Panc1 (cell line): ENCODE measurements at regions not wholly inside any gene's neighbourhood (a gene's known extent, or its start where the extent isn't known, plus 50 kb on each side); places are given as distances from the start of the nearest gene placed in this dataset.

Experiments
- ATAC-seq: fragments of 200-7000 bp; cut with Tn5 transposase; 2 replicates; pipeline ENCODE4 v1.9.1; 2020; ENCODE audit warnings: mild to moderate bottlenecking, moderate library complexity
- BruUV-seq: library from RNA; stranded (reverse); fragments of 400-500 nt; replicated peaks from 2 replicates; lab custom pipeline; 2021; lab: Mats Ljungman, UMichigan
- CTCF ChIA-PET: fragments of 300-600 bp; sonication (Branson Sonifier 250); formaldehyde crosslinking; loops from one replicate; lab custom pipeline; 2022; ENCODE audit warnings: antibody characterized with exemption; lab: Charles Lee
- POLR2A ChIA-PET: fragments of 300-600 bp; sonication (Branson Sonifier 250); formaldehyde crosslinking; loops from one replicate; lab custom pipeline; 2022; ENCODE audit warnings: antibody characterized with exemption; lab: Charles Lee
- DNase-seq: peaks from one replicate; pipeline ENCODE4 v3.0.0-alpha.2; 2010; ENCODE audit warnings: low read depth, low spot score
- H3K27ac ChIP-seq: 2 replicates; pipeline ENCODE4 v1.5.1; 2011; ENCODE audit warnings: mild to moderate bottlenecking, low read length, inconsistent platforms
- H3K27me3 ChIP-seq: fragments of 200-500 bp; sonication (Bioruptor generic); 2 replicates; pipeline ENCODE4 v1.6.0; 2014; ENCODE audit warnings: low read length, inconsistent platforms; ENCODE audit not compliant: control insufficient read depth, insufficient read depth
- H3K36me3 ChIP-seq: fragments of 200-500 bp; sonication (Bioruptor generic); 2 replicates; pipeline ENCODE4 v1.5.1; 2014; ENCODE audit warnings: inconsistent platforms, mild to moderate bottlenecking, low read length, moderate library complexity; ENCODE audit not compliant: control insufficient read depth, insufficient read depth
- H3K4me1 ChIP-seq: 2 replicates; pipeline ENCODE4 v1.5.1; 2011; ENCODE audit warnings: inconsistent platforms, mild to moderate bottlenecking, low read length, moderate library complexity; ENCODE audit not compliant: control insufficient read depth, insufficient read depth
- H3K4me3 ChIP-seq, 2 experiments: 2 replicates each; pipeline ENCODE4 v1.5.1; 2011 to 2012; ENCODE audit warnings: low read depth in 2 of 2, low read length in 2 of 2, mild to moderate bottlenecking in 2 of 2, inconsistent platforms in 1 of 2, moderate library complexity in 1 of 2
- H3K9me3 ChIP-seq: fragments of 200-500 bp; sonication (Bioruptor generic); 2 replicates; pipeline ENCODE4 v1.5.1; 2014; ENCODE audit warnings: low read depth, mild to moderate bottlenecking, inconsistent platforms, low read length, moderate library complexity; ENCODE audit not compliant: control insufficient read depth, insufficient read depth
- POLR2AphosphoS5 ChIP-seq: IDR thresholded peaks from 2 replicates; pipeline ENCODE4 v1.6.1; 2012; ENCODE audit warnings: mild to moderate bottlenecking, low read depth, low read length, moderate library complexity
- SIN3A ChIP-seq: IDR thresholded peaks from 2 replicates; pipeline ENCODE4 v1.6.1; 2012; ENCODE audit warnings: low read depth, mild to moderate bottlenecking, low read length, moderate library complexity, borderline replicate concordance; ENCODE audit not compliant: insufficient read depth
- TCF7L2 ChIP-seq: IDR thresholded peaks from 2 replicates; pipeline ENCODE4 v1.6.1; 2011; ENCODE audit warnings: mild to moderate bottlenecking, low read depth, low read length, inconsistent platforms
- in situ Hi-C: cut with HindIII; loops from 2 replicates; pipeline ENCODE4 v1.10.0; 2016; ENCODE audit warnings: low sequenced_read_pairs, low pct_unique_long_range_greater_than_20kb
- intact Hi-C: fragments of 100-400 bp; cut with micrococcal nuclease; formaldehyde crosslinking; loops from one replicate; pipeline ENCODE4 v1.10.0; 2022; ENCODE audit not compliant: unreplicated experiment
- TF ChIP-seq, protein P1 (sequence below), 2 experiments: IDR thresholded peaks; 2 replicates each; pipeline ENCODE4 v1.6.1; 2011 to 2012; ENCODE audit warnings: low read depth in 2 of 2, control low read depth in 1 of 2, low read length in 1 of 2, mild to moderate bottlenecking in 1 of 2, moderate library complexity in 1 of 2; ENCODE audit not compliant: insufficient read depth in 1 of 2
- TF ChIP-seq, protein P2 (sequence below): fragments of 450-650 bp; IDR thresholded peaks from 2 replicates; pipeline ENCODE4 v1.5.1; 2017; ENCODE audit warnings: mild to moderate bottlenecking

DNA sequence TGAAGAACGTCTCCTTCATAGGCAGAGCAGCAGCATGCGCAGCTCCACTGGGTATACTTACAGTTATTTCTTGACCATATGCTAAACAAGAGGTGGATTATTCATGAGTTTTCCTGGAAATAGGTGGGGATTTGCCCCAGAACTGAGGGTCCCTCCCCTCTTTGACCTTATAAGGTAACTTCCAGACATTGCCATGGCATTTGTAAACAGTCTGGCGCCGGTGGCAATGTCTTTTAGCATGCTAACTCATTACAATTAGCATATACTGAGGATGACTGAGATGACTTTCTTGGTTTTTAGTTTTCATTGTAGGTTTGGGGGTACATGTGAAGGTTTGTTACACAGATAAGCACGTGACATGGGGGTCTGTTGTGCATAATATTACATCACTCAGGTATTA is 97.3 kb downstream of the MTNR1A start:
- Histone ChIP-seq H3K9me3 (no peaks in the 10 kb centered on the region), H3K27ac (no peak overlapping the region), H3K4me3 (no peak overlapping the region), H3K36me3 (no peaks in the 10 kb centered on the region), H3K4me1 (no peaks in the 10 kb centered on the region), H3K27me3 (0 out of 2 replicates have a peak, but pooled peaks cover 2% of the 10 kb centered on the region)
- DNase-seq (no peak), ATAC-seq (no peak)
- TF ChIP-seq, protein P1, sequence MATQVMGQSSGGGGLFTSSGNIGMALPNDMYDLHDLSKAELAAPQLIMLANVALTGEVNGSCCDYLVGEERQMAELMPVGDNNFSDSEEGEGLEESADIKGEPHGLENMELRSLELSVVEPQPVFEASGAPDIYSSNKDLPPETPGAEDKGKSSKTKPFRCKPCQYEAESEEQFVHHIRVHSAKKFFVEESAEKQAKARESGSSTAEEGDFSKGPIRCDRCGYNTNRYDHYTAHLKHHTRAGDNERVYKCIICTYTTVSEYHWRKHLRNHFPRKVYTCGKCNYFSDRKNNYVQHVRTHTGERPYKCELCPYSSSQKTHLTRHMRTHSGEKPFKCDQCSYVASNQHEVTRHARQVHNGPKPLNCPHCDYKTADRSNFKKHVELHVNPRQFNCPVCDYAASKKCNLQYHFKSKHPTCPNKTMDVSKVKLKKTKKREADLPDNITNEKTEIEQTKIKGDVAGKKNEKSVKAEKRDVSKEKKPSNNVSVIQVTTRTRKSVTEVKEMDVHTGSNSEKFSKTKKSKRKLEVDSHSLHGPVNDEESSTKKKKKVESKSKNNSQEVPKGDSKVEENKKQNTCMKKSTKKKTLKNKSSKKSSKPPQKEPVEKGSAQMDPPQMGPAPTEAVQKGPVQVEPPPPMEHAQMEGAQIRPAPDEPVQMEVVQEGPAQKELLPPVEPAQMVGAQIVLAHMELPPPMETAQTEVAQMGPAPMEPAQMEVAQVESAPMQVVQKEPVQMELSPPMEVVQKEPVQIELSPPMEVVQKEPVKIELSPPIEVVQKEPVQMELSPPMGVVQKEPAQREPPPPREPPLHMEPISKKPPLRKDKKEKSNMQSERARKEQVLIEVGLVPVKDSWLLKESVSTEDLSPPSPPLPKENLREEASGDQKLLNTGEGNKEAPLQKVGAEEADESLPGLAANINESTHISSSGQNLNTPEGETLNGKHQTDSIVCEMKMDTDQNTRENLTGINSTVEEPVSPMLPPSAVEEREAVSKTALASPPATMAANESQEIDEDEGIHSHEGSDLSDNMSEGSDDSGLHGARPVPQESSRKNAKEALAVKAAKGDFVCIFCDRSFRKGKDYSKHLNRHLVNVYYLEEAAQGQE (IDR thresholded peaks at IDR 0.05; ENCODE audit: insufficient read depth in 1 of 2, low read depth in 2 of 2, low read length in 1 of 2) = no peak
- TF ChIP-seq TCF7L2 (no peak), SIN3A (no peak), POLR2AphosphoS5 (no peak)
- TF ChIP-seq, protein P2, sequence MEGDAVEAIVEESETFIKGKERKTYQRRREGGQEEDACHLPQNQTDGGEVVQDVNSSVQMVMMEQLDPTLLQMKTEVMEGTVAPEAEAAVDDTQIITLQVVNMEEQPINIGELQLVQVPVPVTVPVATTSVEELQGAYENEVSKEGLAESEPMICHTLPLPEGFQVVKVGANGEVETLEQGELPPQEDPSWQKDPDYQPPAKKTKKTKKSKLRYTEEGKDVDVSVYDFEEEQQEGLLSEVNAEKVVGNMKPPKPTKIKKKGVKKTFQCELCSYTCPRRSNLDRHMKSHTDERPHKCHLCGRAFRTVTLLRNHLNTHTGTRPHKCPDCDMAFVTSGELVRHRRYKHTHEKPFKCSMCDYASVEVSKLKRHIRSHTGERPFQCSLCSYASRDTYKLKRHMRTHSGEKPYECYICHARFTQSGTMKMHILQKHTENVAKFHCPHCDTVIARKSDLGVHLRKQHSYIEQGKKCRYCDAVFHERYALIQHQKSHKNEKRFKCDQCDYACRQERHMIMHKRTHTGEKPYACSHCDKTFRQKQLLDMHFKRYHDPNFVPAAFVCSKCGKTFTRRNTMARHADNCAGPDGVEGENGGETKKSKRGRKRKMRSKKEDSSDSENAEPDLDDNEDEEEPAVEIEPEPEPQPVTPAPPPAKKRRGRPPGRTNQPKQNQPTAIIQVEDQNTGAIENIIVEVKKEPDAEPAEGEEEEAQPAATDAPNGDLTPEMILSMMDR = no peak
- intact Hi-C loops = no loop called here
- BruUV-seq = no TSS peak
- POLR2A ChIA-PET = no interaction called here
- CTCF ChIA-PET = no interaction called here
- in situ Hi-C loops = no loop called here

DNA sequence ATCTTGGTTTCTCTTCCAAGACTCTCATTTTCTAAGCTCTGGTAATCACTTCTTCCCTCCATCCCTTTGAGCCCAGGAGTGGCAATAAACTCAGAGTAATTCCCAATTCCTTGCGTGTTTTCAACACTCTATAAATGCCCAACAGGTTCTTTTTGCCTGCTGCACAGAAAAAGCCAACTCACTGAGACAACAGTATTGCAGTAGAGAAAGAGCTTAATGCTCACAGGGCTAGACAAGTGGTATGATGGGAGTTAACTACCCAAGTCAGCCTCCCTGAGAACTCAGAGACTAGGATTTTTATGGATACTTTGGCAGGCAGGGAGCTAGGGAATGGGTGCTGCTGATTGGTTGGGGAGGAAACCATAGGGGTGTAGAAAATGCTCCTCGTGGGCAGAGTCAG is 103.4 kb downstream of the MTNR1A start:
- no peak for TF ChIP-seq TCF7L2
- no peak for TF ChIP-seq SIN3A
- TF ChIP-seq, protein P2 = no peak
- TF ChIP-seq, protein P1 (IDR thresholded peaks at IDR 0.05; ENCODE audit: insufficient read depth in 1 of 2, low read depth in 2 of 2, low read length in 1 of 2) = no peak
- TF ChIP-seq POLR2AphosphoS5 = no peak
- Histone ChIP-seq H3K36me3 (no peaks in the 10 kb centered on the region), H3K9me3 (peaks cover 5% of the 10 kb centered on the region; the same call in 1 of the 2 replicates), H3K27me3 (no peaks in the 10 kb centered on the region), H3K4me3 (no peak overlapping the region), H3K4me1 (no peaks in the 10 kb centered on the region), H3K27ac (no peak overlapping the region)
- DNase-seq = no peak
- POLR2A ChIA-PET = no interaction called here
- CTCF ChIA-PET = no interaction called here
- BruUV-seq = no TSS peak
- in situ Hi-C loops (no loop called here), intact Hi-C loops (no loop called here)
- no peak for ATAC-seq
